KG1 (cell line): ENCODE measurements at regions not wholly inside any gene's neighbourhood (a gene's known extent, or its start where the extent isn't known, plus 50 kb on each side); places are given as distances from the start of the nearest gene placed in this dataset.
"Not testable (repeated sequence)": the region's sequence is repeated elsewhere in the genome, so short reads cannot be mapped to it uniquely, and the experiment has no call there.

Experiments used
- DNase-seq: peaks from one replicate; lab custom pipeline; 2025; lab: John Stamatoyannopoulos, UW

- DNase-seq: not testable (repeated sequence)
Observed at GRCh38 chr9:90536094-90536493, 106.5 kb downstream of the DIRAS2 start.

- DNase-seq: no peak
Observed at GRCh38 chr9:90538566-90538965, 104.1 kb downstream of the DIRAS2 start.

- no peak for DNase-seq
Observed at GRCh38 chr9:90539286-90539685, 103.3 kb downstream of the DIRAS2 start.

- DNase-seq: no peak
Observed at GRCh38 chr9:90540734-90541133, 101.9 kb downstream of the DIRAS2 start.

GRCh38 chr9:90544488-90544887, 98.1 kb downstream of the DIRAS2 start:
- DNase-seq: no peak

- DNase-seq: no peak
Observed at GRCh38 chr9:90546200-90546599, 96.4 kb downstream of the DIRAS2 start.

GRCh38 chr9:90547896-90548295, 94.7 kb downstream of the DIRAS2 start:
- no peak for DNase-seq

- DNase-seq: no peak
Observed at GRCh38 chr9:90552317-90552716, 90.3 kb downstream of the DIRAS2 start.

GRCh38 chr9:90555351-90556057, 87.1 kb downstream of the DIRAS2 start:
- no peak for DNase-seq

- no peak for DNase-seq
Observed at GRCh38 chr9:90556897-90557675, 85.5 kb downstream of the DIRAS2 start.

- no peak for DNase-seq
Observed at GRCh38 chr9:90559075-90560073, 83.2 kb downstream of the DIRAS2 start.
